Fibroblast of skin of left biceps (primary cell): ENCODE measurements at regions not wholly inside any gene's neighbourhood (a gene's known extent, or its start where the extent isn't known, plus 50 kb on each side); places are given as distances from the start of the nearest gene placed in this dataset.
"Not testable (repeated sequence)": the region's sequence is repeated elsewhere in the genome, so short reads cannot be mapped to it uniquely, and the experiment has no call there.

ENCODE experiments used
- DNase-seq, 2 experiments: peaks; one replicate each; pipeline ENCODE4 v3.0.0-alpha.2; 2013; ENCODE audit warnings: low read depth in 2 of 2

DNA sequence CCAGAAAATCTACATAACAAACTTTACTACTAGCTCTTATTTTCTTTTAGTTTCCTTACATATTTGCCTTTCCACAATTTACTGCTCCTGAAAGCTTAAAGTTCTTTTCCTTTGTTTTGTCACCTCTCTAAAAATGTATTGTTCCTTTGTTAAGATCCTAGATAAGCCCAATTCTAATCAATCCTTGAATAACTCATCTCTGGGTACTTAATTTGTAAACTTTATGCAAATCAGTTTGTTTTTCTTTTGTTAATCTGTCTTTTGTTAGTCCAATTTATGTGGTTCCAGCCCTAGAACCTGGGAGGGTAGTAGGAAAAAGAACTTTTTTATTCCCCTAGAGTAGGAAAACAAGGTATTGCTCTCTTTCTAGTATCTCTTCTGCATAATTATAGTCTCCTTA lies 444.7 kb downstream of the PCDH10 start:
- DNase-seq = no peak

DNA sequence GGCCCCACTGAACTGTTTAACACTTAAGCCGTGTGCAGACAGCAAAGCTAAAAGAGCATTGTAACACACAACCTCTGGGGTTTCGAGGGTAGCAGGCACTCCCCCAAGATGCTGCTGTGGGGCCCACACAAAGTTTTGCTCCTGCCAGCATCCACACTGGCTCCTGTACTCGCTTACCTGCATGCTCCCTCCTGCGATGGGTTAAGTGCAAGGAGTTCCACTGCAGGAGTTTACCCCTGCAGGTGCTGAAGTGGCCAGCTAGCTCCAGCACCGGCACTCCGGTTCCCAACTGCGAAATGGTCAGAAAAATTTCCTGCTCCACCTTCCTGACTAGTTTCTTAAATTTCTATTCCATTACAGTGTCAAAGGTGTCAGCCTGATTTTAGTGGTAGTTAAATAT lies 443.5 kb downstream of the PCDH10 start:
- DNase-seq = no peak

- DNase-seq = no peak
Observed at GRCh38 chr4:133592106-133592505, 443.0 kb downstream of the PCDH10 start.

- no peak for DNase-seq
Observed at GRCh38 chr4:133588306-133588705, 439.2 kb downstream of the PCDH10 start.

GRCh38 chr4:133585323-133585722 lies 436.2 kb downstream of the PCDH10 start:
- no peak for DNase-seq

- no peak for DNase-seq
Observed at GRCh38 chr4:133584714-133585113, 435.6 kb downstream of the PCDH10 start.

DNA sequence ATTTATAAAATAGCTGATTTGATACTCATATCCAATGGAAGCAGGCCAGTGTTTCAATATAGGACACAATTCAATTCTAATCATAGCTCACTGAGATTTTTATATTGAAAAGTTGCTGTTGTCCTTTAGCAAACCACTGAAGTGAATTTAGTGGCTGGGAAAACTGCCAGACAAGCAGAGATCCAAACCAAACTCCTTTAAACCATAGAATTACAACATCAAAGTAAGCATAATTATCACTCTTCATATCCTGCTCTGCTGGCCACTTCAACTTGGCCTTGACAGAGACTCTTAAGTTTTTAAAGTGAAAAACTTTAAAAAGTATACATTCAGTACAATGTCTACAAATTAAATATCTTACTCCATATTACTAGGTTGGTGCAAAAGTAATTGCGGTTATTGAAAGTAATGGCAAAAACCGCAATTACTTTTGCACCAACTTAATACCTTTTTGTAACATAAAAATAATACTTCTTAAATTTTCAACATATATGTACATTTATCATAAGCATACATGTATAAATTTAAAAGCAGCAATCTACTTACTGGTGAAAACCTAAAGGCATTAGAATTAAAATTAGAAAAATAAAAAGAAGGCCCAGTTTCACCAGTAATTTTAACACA lies 433.0 kb downstream of the PCDH10 start:
- DNase-seq = no peak

DNA sequence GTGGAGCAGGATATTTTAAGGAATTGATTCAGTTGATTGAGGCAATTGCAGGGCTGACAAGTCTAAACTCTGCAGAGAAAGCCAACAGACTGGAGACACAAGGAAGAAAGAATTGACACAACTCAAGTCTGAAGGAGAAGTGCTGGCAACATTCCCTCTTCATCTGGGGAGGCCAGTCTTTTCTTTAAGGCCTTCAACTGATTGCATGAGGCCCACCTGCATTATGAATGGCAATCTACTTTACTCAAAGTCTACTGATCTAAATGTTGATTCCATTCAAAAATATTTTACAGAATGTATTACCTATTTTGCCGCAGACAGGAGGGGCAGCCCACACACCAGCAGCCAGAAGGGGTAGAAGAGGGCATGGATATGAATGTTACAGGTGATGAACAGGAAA lies 425.2 kb downstream of the PCDH10 start:
- DNase-seq = no peak

DNA sequence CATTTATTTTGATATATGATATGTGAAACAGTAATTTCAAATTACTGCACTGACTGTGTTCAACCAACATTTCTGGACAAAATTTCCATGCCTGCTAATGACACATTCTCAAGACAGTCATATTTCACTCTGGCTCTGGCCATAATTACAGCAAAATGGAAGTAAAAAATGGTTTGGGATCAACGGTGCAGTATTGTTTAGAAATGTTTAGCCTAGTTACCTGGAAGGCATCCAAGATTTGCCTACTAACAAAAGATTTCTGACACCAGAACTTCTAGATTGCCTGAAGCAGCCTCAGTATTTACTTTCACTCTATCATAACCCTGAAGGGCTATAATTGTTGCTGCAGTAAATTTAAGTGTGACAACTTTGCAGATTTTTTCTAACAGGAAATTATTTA lies 416.3 kb downstream of the PCDH10 start:
- peak; percentile 28 to 41 for DNase-seq

DNA sequence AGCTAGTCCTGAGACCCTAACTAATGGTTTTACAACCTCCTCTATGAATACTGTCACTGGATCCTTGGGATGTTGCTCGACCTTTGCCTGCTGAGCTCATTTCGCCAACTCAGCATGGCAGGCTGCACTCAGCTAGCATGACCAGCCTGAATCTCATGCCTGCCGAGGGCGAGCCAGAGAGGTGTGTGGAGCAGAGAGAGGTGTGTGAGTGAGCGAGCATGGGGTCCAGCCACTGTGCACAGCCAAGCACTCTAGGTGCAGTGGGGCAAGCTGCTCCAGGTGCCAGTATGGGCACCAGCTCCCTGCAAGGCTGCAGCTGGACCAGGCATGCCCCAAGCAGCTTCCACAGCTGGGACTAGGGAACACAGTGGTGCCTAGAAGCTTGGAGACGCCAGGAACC lies 410.9 kb downstream of the PCDH10 start:
- no peak for DNase-seq

DNA sequence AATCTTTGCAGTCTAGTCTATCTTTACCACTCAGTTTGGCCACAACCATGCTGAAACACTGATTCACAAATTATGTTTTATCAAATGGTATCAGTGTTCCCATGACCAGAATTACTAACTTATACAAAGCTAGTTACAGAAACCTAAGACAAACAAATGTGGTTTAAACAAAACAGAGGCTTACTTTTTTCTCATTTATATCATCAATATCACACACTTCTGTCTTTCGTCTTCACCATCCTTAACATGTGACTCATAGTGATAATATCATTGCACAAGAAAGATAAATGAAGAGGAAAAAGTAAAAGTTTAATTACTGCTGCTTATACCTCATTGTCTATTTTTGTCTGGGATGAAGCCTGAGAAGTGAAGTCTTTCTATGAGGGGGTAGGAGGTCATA lies 406.6 kb downstream of the PCDH10 start:
- no peak for DNase-seq

GRCh38 chr4:133550436-133550835 lies 401.3 kb downstream of the PCDH10 start:
- no peak for DNase-seq

- no peak for DNase-seq
Observed at GRCh38 chr4:133544097-133544496, 395.0 kb downstream of the PCDH10 start.

DNA sequence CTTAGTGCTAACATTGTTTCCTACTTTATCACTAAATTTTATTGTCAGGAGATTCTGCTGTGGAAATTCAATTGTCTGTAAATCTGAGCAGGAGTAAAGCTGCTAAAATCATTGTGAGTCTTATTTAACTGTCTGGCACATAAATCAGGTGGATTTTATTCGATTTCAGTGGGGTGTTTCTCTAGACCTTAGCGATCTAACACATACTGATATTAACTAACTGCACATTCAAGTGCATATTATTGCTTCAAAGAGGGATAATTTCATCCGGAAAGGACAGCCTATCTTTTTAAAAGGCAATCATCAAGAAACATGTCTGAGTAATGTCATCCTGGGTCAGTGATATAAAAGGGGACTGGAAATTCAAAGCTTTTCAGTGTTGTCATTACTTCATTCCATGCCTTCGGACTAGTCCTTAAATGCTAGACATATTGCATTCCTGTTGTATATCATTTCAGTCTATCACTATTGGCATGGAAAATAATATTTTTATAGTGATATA lies 388.7 kb downstream of the PCDH10 start:
- DNase-seq = no peak

GRCh38 chr4:133534224-133534623 lies 385.1 kb downstream of the PCDH10 start:
- not testable (repeated sequence) for DNase-seq

GRCh38 chr4:133524369-133524768 lies 375.3 kb downstream of the PCDH10 start:
- no peak for DNase-seq

- DNase-seq = peak; percentile 55 to 60
Observed at GRCh38 chr4:133513901-133514300, 364.8 kb downstream of the PCDH10 start.

GRCh38 chr4:133498149-133498548 lies 349.1 kb downstream of the PCDH10 start:
- no peak for DNase-seq

DNA sequence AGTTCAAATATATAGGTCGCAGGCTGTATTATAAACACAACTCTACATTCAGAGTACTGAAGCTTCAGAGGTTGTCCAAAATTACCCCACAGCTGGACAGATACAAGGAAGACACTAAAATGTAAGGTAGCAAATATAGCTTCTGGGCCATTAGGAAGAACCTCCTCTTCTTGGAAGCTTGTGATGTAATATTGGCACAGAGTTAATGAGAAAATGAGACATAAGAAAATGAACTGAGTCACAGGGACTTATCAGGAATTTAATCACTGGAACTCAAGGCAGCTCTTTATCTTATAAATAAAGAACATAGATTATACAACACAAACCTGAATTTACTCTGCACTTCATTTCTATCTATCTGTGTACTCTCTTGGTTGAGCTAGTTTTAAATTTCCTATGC lies 344.7 kb downstream of the PCDH10 start:
- no peak for DNase-seq

- no peak for DNase-seq
Observed at GRCh38 chr4:133493241-133493640, 344.1 kb downstream of the PCDH10 start.

DNA sequence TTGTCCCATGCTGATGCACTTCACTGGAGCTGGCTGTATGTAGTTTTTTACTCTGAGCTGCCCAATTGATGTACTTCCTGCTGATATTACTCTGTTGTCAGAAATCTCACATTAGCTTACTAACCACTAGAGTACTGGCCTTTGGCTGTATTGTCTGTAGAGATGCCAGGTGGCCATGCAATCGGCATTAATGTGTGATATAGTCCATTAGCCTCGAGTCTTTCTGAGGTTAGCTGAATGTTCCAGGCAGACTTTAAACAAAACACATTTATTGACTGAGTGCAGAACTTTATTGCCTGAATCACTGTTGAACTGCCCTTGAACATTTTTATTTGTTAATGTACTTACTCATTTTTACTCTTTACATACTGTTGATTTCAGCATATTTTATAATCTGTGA lies 335.2 kb downstream of the PCDH10 start:
- DNase-seq = no peak

DNA sequence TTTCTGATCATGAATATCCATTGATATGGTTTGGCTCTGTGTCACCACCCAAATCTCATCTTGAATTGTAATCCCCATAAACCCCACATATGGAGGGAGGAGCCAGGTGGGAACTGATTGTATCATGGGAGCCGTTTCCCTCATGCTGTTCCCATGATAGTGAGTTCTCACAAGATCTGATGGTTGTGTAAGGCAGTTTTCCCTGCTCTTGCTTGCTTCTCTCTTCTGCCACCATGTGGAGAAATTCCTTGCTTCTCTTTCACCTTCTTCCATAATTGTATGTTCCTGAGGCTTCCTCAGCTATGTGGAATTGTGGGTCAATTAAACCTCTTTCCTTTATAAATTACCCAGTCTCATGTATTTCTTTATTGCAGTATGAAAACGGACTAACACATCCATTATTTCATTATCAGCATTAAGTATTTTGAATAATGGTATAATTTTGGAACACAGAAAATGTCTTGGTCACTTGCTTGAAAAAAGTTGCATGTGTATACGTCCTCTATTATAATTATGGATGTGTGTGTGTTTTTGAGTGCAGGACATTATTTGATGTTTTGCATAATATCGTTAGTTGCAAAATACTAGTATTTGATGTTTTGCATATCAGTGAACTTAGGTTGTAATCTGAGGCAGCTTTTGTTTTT lies 334.6 kb downstream of the PCDH10 start:
- DNase-seq = peak in 1 of 2 experiments; percentile 10

GRCh38 chr4:133476063-133476462 lies 327.0 kb downstream of the PCDH10 start:
- DNase-seq = no peak

GRCh38 chr4:133474501-133474900 lies 325.4 kb downstream of the PCDH10 start:
- DNase-seq = no peak
